ENCODE measurements at regions not wholly inside any gene's neighbourhood (a gene's known extent, or its start where the extent isn't known, plus 50 kb on each side); places are given as distances from the start of the nearest gene placed in this dataset.

DNA sequence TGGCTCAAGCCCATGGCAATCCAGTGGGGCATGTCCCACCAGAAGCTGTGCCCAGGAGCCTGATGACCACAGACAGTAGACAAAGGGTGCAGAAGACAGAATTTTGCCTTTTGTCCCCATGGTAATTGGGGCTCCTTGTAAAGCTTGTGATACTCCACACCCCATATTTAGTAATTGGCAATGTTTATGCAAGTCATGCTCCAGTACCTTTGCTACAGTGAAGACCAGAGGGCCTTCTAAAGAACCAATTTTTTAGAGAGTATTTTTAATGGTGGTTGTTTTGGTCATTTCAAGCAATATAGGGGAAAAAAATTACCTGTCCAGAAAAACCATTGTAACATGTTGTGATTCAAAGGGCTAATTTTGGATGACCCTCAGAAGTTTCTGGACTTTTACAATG, 194.8 kb downstream of the ANAPC1 start:
- Histone ChIP-seq H3K4me1 (ENCODE audit: insufficient read depth) (no peaks in the 10 kb centered on the region), H2AFZ (no peak overlapping the region), H3K9me2 (replicated peaks; ENCODE audit: insufficient read depth) (no peaks in the 10 kb centered on the region), H3K4me2 (no peak overlapping the region), H3K9me3 (ENCODE audit: low read depth) (no peaks in the 10 kb centered on the region), H3K27me3 (no peaks in the 10 kb centered on the region), H4K20me1 (ENCODE audit: insufficient read depth, poor library complexity, severe bottlenecking) (no peaks in the 10 kb centered on the region), H3K4me3 (no peak overlapping the region), H3K27ac (no peak overlapping the region), H3K36me3 (replicated peaks; ENCODE audit: insufficient read depth, low read depth) (no peaks in the 10 kb centered on the region), H3K79me2 (no peaks in the 10 kb centered on the region)
- no peak for TF ChIP-seq EZH2phosphoT487 (IDR thresholded peaks at IDR 0.05; ENCODE audit: low read depth, severe bottlenecking, unreplicated experiment)
- TF ChIP-seq, protein P1, sequence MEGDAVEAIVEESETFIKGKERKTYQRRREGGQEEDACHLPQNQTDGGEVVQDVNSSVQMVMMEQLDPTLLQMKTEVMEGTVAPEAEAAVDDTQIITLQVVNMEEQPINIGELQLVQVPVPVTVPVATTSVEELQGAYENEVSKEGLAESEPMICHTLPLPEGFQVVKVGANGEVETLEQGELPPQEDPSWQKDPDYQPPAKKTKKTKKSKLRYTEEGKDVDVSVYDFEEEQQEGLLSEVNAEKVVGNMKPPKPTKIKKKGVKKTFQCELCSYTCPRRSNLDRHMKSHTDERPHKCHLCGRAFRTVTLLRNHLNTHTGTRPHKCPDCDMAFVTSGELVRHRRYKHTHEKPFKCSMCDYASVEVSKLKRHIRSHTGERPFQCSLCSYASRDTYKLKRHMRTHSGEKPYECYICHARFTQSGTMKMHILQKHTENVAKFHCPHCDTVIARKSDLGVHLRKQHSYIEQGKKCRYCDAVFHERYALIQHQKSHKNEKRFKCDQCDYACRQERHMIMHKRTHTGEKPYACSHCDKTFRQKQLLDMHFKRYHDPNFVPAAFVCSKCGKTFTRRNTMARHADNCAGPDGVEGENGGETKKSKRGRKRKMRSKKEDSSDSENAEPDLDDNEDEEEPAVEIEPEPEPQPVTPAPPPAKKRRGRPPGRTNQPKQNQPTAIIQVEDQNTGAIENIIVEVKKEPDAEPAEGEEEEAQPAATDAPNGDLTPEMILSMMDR (IDR thresholded peaks at IDR 0.05; ENCODE audit: poor library complexity) = no peak
- no peak for DNase-seq (ENCODE audit: low spot score)

DNA sequence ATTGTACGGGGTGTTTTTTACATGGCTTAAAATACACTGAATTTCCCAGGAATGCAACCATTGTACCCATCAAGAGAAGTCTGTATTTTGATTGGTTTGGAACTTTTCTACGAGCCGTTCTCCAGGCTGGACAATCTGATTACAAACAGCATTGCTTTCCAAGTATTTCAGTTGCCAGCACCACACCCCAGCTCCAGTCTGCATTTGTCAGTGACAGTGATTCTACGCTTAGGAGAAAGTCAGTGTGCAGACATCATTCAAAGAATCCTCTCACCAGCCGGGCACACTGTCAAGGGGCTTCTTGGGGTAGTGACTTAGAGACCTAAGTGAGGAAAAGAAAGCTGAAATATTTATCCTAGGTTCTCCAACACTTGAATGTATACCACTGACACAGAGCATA, 194.1 kb downstream of the ANAPC1 start:
- H4K20me1 ChIP-seq (ENCODE audit: insufficient read depth, poor library complexity, severe bottlenecking) = no peaks in the 10 kb centered on the region
- no peaks in the 10 kb centered on the region for H3K36me3 ChIP-seq (replicated peaks; ENCODE audit: insufficient read depth, low read depth)
- H3K9me3 ChIP-seq (ENCODE audit: low read depth) = no peaks in the 10 kb centered on the region
- H3K27me3 ChIP-seq = no peaks in the 10 kb centered on the region
- H3K4me1 ChIP-seq (ENCODE audit: insufficient read depth) = no peaks in the 10 kb centered on the region
- 80% methylated on average over 5 of the region's 5 CpGs for WGBS (ENCODE audit: low lambda C conversion rate, missing lambda C conversion rate)
- no peak for DNase-seq (ENCODE audit: low spot score)
- no peaks in the 10 kb centered on the region for H3K9me2 ChIP-seq (replicated peaks; ENCODE audit: insufficient read depth)
- no peaks in the 10 kb centered on the region for H3K79me2 ChIP-seq
- H3K27ac ChIP-seq = no peak overlapping the region
- no peak overlapping the region for H2AFZ ChIP-seq
- TF ChIP-seq EZH2 (IDR thresholded peaks at IDR 0.05; ENCODE audit: borderline replicate concordance) = no peak
- TF ChIP-seq EZH2phosphoT487 (IDR thresholded peaks at IDR 0.05; ENCODE audit: low read depth, severe bottlenecking, unreplicated experiment) = no peak
- TF ChIP-seq, protein P1 (IDR thresholded peaks at IDR 0.05; ENCODE audit: poor library complexity) = no peak
- H3K4me3 ChIP-seq = no peak overlapping the region
- H3K4me2 ChIP-seq = no peak overlapping the region

DNA sequence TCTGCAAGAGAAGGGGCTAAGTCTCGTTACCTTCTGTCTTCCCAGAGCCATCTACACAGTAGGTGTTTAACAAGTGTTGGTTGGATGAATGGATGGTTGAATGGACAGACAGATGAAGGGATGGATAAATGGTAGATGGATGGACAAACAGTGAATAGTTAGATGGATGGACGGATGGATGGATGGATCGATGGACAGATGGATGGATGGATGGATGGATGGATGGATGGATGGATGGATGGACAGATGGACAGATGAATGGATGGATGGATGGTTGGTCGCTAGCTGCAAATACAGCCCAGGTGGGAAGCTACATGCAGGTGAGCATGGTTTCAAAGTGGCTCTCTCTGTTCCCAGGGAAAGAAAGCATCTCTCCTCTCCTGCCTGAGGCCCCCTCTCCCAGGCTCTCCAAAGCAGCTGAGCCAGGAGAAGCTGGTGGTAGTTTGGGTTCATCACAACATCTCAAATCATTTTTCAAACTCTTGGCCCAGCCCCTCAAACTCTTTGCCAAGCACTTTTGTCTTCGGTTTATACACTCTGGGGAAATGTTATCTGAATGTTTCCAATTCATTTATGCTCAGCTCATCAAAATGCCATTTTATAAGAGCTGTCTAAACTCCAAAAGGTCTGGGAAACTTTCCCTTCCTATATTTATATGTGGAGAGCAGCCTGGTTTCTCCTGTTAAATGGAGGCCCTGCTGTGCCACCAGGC, 192.7 kb downstream of the ANAPC1 start:
- Histone ChIP-seq H3K9me3 (ENCODE audit: low read depth) (no peaks in the 10 kb centered on the region), H3K36me3 (replicated peaks; ENCODE audit: insufficient read depth, low read depth) (no peaks in the 10 kb centered on the region), H4K20me1 (ENCODE audit: insufficient read depth, poor library complexity, severe bottlenecking) (no peaks in the 10 kb centered on the region), H3K9me2 (replicated peaks; ENCODE audit: insufficient read depth) (no peaks in the 10 kb centered on the region), H3K79me2 (no peaks in the 10 kb centered on the region), H3K4me1 (ENCODE audit: insufficient read depth) (no peaks in the 10 kb centered on the region), H3K4me2 (no peak overlapping the region), H2AFZ (no peak overlapping the region), H3K27ac (no peak overlapping the region), H3K27me3 (no peaks in the 10 kb centered on the region), H3K4me3 (no peak overlapping the region)
- DNase-seq (ENCODE audit: low spot score) = no peak
- TF ChIP-seq EZH2phosphoT487 (IDR thresholded peaks at IDR 0.05; ENCODE audit: low read depth, severe bottlenecking, unreplicated experiment) = no peak
- no peak for TF ChIP-seq EZH2 (IDR thresholded peaks at IDR 0.05; ENCODE audit: borderline replicate concordance)
- TF ChIP-seq, protein P1 (IDR thresholded peaks at IDR 0.05; ENCODE audit: poor library complexity) = no peak
- 91% methylated on average over 5 of the region's 5 CpGs for WGBS (ENCODE audit: low lambda C conversion rate, missing lambda C conversion rate)
